WTC11 (cell line): ENCODE measurements at regions not wholly inside any gene's neighbourhood (a gene's known extent, or its start where the extent isn't known, plus 50 kb on each side); places are given as distances from the start of the nearest gene placed in this dataset.

Source experiments
- ATAC-seq: fragments of 200-7000 bp; cut with Tn5 transposase; 2 replicates; pipeline ENCODE4 v1.10.0; 2021; ENCODE audit warnings: mild to moderate bottlenecking, moderate library complexity
- CTCF ChIA-PET: fragments of 300-600 bp; sonication (Branson Sonifier 250); formaldehyde crosslinking; loops from one replicate; lab custom pipeline; 2021; ENCODE audit warnings: antibody characterized with exemption; lab: Charles Lee
- POLR2A ChIA-PET: fragments of 350-600 bp; sonication (Branson Sonifier 250); formaldehyde crosslinking; loops from one replicate; lab custom pipeline; 2021; ENCODE audit warnings: antibody characterized with exemption; lab: Charles Lee
- DNase-seq: peaks from one replicate; pipeline ENCODE4 v3.0.0; 2021; ENCODE audit warnings: low spot score
- H3K27ac Mint-ChIP-seq: 2 replicates; pipeline ENCODE4 v1.8.0; 2021; ENCODE audit warnings: mixed read lengths
- H3K27me3 Mint-ChIP-seq: 2 replicates; pipeline ENCODE4 v1.8.0; 2021; ENCODE audit warnings: low read depth, mild to moderate bottlenecking, moderate library complexity, mixed read lengths
- H3K36me3 Mint-ChIP-seq: 2 replicates; pipeline ENCODE4 v1.8.0; 2021; ENCODE audit warnings: mixed read lengths
- H3K4me1 Mint-ChIP-seq: 2 replicates; pipeline ENCODE4 v1.8.0; 2022; ENCODE audit warnings: mixed read lengths
- H3K4me3 Mint-ChIP-seq: 2 replicates; pipeline ENCODE4 v1.8.0; 2021; ENCODE audit warnings: mild to moderate bottlenecking, moderate library complexity, mixed read lengths
- H3K9me3 Mint-ChIP-seq: 2 replicates; pipeline ENCODE4 v1.8.0; 2021; ENCODE audit warnings: mixed read lengths
- CDX4 ChIP-seq: fragments of 250-450 bp; sonication (Bioruptor Pico); IDR thresholded peaks from 2 replicates; pipeline ENCODE4 v1.9.0; 2021; ENCODE audit warnings: moderate library complexity, mild to moderate bottlenecking, inconsistent platforms, borderline replicate concordance
- CREB1 ChIP-seq: sonication (generic); formaldehyde crosslinking; IDR thresholded peaks from 2 replicates; pipeline ENCODE4 v1.8.0; 2023; ENCODE audit warnings: mild to moderate bottlenecking, missing genetic modification reagents
- ELF4 ChIP-seq: sonication (generic); formaldehyde crosslinking; IDR thresholded peaks from 2 replicates; pipeline ENCODE4 v1.8.1; 2022; ENCODE audit warnings: low read depth, mild to moderate bottlenecking, moderate library complexity, missing genetic modification reagents
- EMX1 ChIP-seq: fragments of 250-450 bp; sonication (Bioruptor Pico); IDR thresholded peaks from 2 replicates; pipeline ENCODE4 v1.8.0; 2021; ENCODE audit warnings: mild to moderate bottlenecking
- GRHL2 ChIP-seq: fragments of 250-450 bp; sonication (Bioruptor Pico); IDR thresholded peaks from 2 replicates; pipeline ENCODE4 v1.8.0; 2022; ENCODE audit warnings: mild to moderate bottlenecking, moderate library complexity; ENCODE audit not compliant: insufficient replicate concordance, severe bottlenecking
- GTF2I ChIP-seq: fragments of 250-450 bp; sonication (Bioruptor Pico); conservative IDR thresholded peaks from 2 replicates; pipeline ENCODE4 v1.4.0; 2021; ENCODE audit warnings: mild to moderate bottlenecking
- HMGXB4 ChIP-seq: sonication (generic); formaldehyde crosslinking; IDR thresholded peaks from 2 replicates; pipeline ENCODE4 v1.8.1; 2023; ENCODE audit warnings: mild to moderate bottlenecking, moderate library complexity, missing genetic modification reagents
- IRF2 ChIP-seq: sonication (generic); formaldehyde crosslinking; IDR thresholded peaks from 2 replicates; pipeline ENCODE4 v1.8.0; 2022; ENCODE audit warnings: low read depth, missing genetic modification reagents, borderline replicate concordance
- MXD4 ChIP-seq: fragments of 250-450 bp; sonication (Bioruptor Pico); IDR thresholded peaks from 2 replicates; pipeline ENCODE4 v1.8.0; 2021; ENCODE audit warnings: mild to moderate bottlenecking, moderate library complexity, borderline replicate concordance
- RORB ChIP-seq: fragments of 250-450 bp; sonication (Bioruptor Pico); IDR thresholded peaks from 2 replicates; pipeline ENCODE4 v1.9.0; 2021; ENCODE audit warnings: mild to moderate bottlenecking
- ZNF423 ChIP-seq: fragments of 250-450 bp; sonication (Bioruptor Pico); IDR thresholded peaks from 2 replicates; pipeline ENCODE4 v2.1.2; 2022; ENCODE audit warnings: mild to moderate bottlenecking, moderate library complexity
- TF ChIP-seq, protein P1 (sequence below): fragments of 250-450 bp; sonication (Bioruptor Pico); IDR thresholded peaks from 2 replicates; pipeline ENCODE4 v1.9.0; 2021; ENCODE audit warnings: mild to moderate bottlenecking, borderline replicate concordance
- TF ChIP-seq, protein P2 (sequence below): sonication (generic); formaldehyde crosslinking; IDR thresholded peaks from 2 replicates; pipeline ENCODE4 v1.8.1; 2023; ENCODE audit warnings: mild to moderate bottlenecking, missing genetic modification reagents
- TF ChIP-seq, protein P3 (sequence below): sonication (generic); formaldehyde crosslinking; IDR thresholded peaks from 2 replicates; pipeline ENCODE4 v1.8.0; 2022; ENCODE audit warnings: mild to moderate bottlenecking, missing genetic modification reagents
- TF ChIP-seq, protein P4 (sequence below): sonication (generic); formaldehyde crosslinking; IDR thresholded peaks from 2 replicates; pipeline ENCODE4 v1.8.0; 2023; ENCODE audit warnings: mild to moderate bottlenecking, missing genetic modification reagents

DNA sequence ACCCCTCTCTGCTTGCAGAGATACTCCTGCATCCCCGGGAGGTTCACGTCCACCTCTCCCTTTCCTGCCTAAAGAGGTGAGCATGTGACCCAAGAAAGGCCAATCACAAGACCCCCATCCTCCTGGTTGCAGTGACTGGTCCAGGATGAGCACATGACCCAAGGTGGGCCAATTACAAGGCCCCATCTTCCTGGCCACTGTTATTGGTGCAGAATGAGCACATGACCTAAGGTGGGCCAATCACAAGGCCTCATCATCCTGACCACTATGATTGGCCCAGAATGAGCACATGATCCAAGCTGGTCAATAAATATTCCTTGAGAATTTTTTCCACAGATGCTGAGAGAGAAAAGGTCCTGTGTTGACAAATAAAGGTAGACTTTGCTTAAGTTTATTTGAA is 350.7 kb downstream of the EFNB2 start (continued):
- TF ChIP-seq, protein P1, sequence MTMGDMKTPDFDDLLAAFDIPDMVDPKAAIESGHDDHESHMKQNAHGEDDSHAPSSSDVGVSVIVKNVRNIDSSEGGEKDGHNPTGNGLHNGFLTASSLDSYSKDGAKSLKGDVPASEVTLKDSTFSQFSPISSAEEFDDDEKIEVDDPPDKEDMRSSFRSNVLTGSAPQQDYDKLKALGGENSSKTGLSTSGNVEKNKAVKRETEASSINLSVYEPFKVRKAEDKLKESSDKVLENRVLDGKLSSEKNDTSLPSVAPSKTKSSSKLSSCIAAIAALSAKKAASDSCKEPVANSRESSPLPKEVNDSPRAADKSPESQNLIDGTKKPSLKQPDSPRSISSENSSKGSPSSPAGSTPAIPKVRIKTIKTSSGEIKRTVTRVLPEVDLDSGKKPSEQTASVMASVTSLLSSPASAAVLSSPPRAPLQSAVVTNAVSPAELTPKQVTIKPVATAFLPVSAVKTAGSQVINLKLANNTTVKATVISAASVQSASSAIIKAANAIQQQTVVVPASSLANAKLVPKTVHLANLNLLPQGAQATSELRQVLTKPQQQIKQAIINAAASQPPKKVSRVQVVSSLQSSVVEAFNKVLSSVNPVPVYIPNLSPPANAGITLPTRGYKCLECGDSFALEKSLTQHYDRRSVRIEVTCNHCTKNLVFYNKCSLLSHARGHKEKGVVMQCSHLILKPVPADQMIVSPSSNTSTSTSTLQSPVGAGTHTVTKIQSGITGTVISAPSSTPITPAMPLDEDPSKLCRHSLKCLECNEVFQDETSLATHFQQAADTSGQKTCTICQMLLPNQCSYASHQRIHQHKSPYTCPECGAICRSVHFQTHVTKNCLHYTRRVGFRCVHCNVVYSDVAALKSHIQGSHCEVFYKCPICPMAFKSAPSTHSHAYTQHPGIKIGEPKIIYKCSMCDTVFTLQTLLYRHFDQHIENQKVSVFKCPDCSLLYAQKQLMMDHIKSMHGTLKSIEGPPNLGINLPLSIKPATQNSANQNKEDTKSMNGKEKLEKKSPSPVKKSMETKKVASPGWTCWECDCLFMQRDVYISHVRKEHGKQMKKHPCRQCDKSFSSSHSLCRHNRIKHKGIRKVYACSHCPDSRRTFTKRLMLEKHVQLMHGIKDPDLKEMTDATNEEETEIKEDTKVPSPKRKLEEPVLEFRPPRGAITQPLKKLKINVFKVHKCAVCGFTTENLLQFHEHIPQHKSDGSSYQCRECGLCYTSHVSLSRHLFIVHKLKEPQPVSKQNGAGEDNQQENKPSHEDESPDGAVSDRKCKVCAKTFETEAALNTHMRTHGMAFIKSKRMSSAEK (CRISPR knock-in tag) = no peak

GRCh38 chr13:106183410-106184065 is 351.9 kb downstream of the EFNB2 start:
- no peak overlapping the region for H3K27ac Mint-ChIP-seq
- H3K9me3 Mint-ChIP-seq = peaks cover 19% of the 10 kb centered on the region
- POLR2A ChIA-PET = no interaction called here
- CTCF ChIA-PET = no interaction called here
- ATAC-seq = no peak; the same call in 1 of the 2 replicates
- H3K4me3 Mint-ChIP-seq = no peak overlapping the region
- DNase-seq = no peak
- peaks cover 12% of the 10 kb centered on the region for H3K36me3 Mint-ChIP-seq
- peaks cover 4% of the 10 kb centered on the region for H3K4me1 Mint-ChIP-seq
- H3K27me3 Mint-ChIP-seq = no peaks in the 10 kb centered on the region
- TF ChIP-seq GRHL2 (CRISPR knock-in tag) (no peak), EMX1 (CRISPR knock-in tag) (no peak), RORB (CRISPR knock-in tag) (no peak), IRF2 (CRISPR knock-in tag) (no peak), GTF2I (CRISPR knock-in tag) (no peak), ZNF423 (CRISPR knock-in tag) (no peak)
- TF ChIP-seq, protein P2, sequence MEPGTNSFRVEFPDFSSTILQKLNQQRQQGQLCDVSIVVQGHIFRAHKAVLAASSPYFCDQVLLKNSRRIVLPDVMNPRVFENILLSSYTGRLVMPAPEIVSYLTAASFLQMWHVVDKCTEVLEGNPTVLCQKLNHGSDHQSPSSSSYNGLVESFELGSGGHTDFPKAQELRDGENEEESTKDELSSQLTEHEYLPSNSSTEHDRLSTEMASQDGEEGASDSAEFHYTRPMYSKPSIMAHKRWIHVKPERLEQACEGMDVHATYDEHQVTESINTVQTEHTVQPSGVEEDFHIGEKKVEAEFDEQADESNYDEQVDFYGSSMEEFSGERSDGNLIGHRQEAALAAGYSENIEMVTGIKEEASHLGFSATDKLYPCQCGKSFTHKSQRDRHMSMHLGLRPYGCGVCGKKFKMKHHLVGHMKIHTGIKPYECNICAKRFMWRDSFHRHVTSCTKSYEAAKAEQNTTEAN (CRISPR knock-in tag) = no peak

- Mint-ChIP-seq H3K4me3 (no peak overlapping the region), H3K9me3 (peaks cover 18% of the 10 kb centered on the region), H3K27ac (no peak overlapping the region), H3K36me3 (peaks cover 11% of the 10 kb centered on the region; the same call in 1 of the 2 replicates), H3K4me1 (peaks cover 4% of the 10 kb centered on the region), H3K27me3 (no peaks in the 10 kb centered on the region)
- CTCF ChIA-PET = no interaction called here
- DNase-seq (no peak), ATAC-seq (no peak)
- POLR2A ChIA-PET = no interaction called here
- TF ChIP-seq, protein P3, sequence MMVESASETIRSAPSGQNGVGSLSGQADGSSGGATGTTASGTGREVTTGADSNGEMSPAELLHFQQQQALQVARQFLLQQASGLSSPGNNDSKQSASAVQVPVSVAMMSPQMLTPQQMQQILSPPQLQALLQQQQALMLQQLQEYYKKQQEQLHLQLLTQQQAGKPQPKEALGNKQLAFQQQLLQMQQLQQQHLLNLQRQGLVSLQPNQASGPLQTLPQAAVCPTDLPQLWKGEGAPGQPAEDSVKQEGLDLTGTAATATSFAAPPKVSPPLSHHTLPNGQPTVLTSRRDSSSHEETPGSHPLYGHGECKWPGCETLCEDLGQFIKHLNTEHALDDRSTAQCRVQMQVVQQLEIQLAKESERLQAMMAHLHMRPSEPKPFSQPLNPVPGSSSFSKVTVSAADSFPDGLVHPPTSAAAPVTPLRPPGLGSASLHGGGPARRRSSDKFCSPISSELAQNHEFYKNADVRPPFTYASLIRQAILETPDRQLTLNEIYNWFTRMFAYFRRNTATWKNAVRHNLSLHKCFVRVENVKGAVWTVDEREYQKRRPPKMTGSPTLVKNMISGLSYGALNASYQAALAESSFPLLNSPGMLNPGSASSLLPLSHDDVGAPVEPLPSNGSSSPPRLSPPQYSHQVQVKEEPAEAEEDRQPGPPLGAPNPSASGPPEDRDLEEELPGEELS (CRISPR knock-in tag) = no peak
- TF ChIP-seq CDX4 (CRISPR knock-in tag) (no peak), ELF4 (CRISPR knock-in tag) (no peak), ZNF423 (CRISPR knock-in tag) (no peak), HMGXB4 (no peak), CREB1 (CRISPR knock-in tag) (no peak), MXD4 (CRISPR knock-in tag) (no peak)
- TF ChIP-seq, protein P4, sequence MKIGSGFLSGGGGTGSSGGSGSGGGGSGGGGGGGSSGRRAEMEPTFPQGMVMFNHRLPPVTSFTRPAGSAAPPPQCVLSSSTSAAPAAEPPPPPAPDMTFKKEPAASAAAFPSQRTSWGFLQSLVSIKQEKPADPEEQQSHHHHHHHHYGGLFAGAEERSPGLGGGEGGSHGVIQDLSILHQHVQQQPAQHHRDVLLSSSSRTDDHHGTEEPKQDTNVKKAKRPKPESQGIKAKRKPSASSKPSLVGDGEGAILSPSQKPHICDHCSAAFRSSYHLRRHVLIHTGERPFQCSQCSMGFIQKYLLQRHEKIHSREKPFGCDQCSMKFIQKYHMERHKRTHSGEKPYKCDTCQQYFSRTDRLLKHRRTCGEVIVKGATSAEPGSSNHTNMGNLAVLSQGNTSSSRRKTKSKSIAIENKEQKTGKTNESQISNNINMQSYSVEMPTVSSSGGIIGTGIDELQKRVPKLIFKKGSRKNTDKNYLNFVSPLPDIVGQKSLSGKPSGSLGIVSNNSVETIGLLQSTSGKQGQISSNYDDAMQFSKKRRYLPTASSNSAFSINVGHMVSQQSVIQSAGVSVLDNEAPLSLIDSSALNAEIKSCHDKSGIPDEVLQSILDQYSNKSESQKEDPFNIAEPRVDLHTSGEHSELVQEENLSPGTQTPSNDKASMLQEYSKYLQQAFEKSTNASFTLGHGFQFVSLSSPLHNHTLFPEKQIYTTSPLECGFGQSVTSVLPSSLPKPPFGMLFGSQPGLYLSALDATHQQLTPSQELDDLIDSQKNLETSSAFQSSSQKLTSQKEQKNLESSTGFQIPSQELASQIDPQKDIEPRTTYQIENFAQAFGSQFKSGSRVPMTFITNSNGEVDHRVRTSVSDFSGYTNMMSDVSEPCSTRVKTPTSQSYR = no peak
Measured at GRCh38 chr13:106182404-106182803, 353.1 kb downstream of the EFNB2 start.
